Kidney tubule cell (primary cell): ENCODE measurements at regions not wholly inside any gene's neighbourhood (a gene's known extent, or its start where the extent isn't known, plus 50 kb on each side); places are given as distances from the start of the nearest gene placed in this dataset.
"Not testable (repeated sequence)": the region's sequence is repeated elsewhere in the genome, so short reads cannot be mapped to it uniquely, and the experiment has no call there.

Experiments
- DNase-seq: peaks from one replicate; pipeline ENCODE4 v3.0.0-alpha.2; 2018; ENCODE audit warnings: low spot score

- DNase-seq: no peak
These were observed 255.9 kb upstream of the RNF32 start for GRCh38 chr7:156384706-156385105.

- DNase-seq: no peak
These were observed 257.0 kb upstream of the RNF32 start for GRCh38 chr7:156383526-156383925.

- DNase-seq: peak; percentile 47
These were observed 260.3 kb upstream of the RNF32 start for GRCh38 chr7:156380261-156380660.

- no peak for DNase-seq
These were observed 261.1 kb upstream of the RNF32 start for GRCh38 chr7:156379324-156380070.

GRCh38 chr7:156378806-156379205, 261.8 kb upstream of the RNF32 start:
- DNase-seq: no peak

GRCh38 chr7:156376317-156376716, 264.3 kb upstream of the RNF32 start:
- DNase-seq: no peak

- DNase-seq: no peak
These were observed 266.2 kb upstream of the RNF32 start for GRCh38 chr7:156374335-156374734.

GRCh38 chr7:156369929-156370328, 270.6 kb upstream of the RNF32 start:
- not testable (repeated sequence) for DNase-seq

GRCh38 chr7:156368053-156368843, 272.3 kb upstream of the RNF32 start:
- DNase-seq: no peak

GRCh38 chr7:156363751-156364150, 276.8 kb upstream of the RNF32 start:
- DNase-seq: no peak

GRCh38 chr7:156360835-156361234, 279.7 kb upstream of the RNF32 start:
- no peak for DNase-seq

- no peak for DNase-seq
These were observed 284.0 kb upstream of the RNF32 start for GRCh38 chr7:156356551-156356950.

GRCh38 chr7:156353352-156353751, 287.2 kb upstream of the RNF32 start:
- no peak for DNase-seq

GRCh38 chr7:156347703-156348248, 292.8 kb upstream of the RNF32 start:
- DNase-seq: not testable (repeated sequence)

GRCh38 chr7:156347132-156347531, 293.4 kb upstream of the RNF32 start:
- no peak for DNase-seq

- DNase-seq: no peak
These were observed 296.0 kb upstream of the RNF32 start for GRCh38 chr7:156344595-156344994.

- DNase-seq: peak; percentile 93
These were observed 305.9 kb upstream of the RNF32 start for GRCh38 chr7:156334636-156335035.

- DNase-seq: no peak
These were observed 312.7 kb upstream of the RNF32 start for GRCh38 chr7:156327916-156328315.

- no peak for DNase-seq
These were observed 313.1 kb upstream of the RNF32 start for GRCh38 chr7:156327474-156327873.

- no peak for DNase-seq
These were observed 316.4 kb upstream of the RNF32 start for GRCh38 chr7:156324201-156324600.

GRCh38 chr7:156321430-156321829, 319.1 kb upstream of the RNF32 start:
- not testable (repeated sequence) for DNase-seq

GRCh38 chr7:156318926-156319325, 321.6 kb upstream of the RNF32 start:
- no peak for DNase-seq

GRCh38 chr7:156318426-156318825, 322.1 kb upstream of the RNF32 start:
- DNase-seq: no peak
